ENCODE measurements at regions not wholly inside any gene's neighbourhood (a gene's known extent, or its start where the extent isn't known, plus 50 kb on each side); places are given as distances from the start of the nearest gene placed in this dataset.

DNA sequence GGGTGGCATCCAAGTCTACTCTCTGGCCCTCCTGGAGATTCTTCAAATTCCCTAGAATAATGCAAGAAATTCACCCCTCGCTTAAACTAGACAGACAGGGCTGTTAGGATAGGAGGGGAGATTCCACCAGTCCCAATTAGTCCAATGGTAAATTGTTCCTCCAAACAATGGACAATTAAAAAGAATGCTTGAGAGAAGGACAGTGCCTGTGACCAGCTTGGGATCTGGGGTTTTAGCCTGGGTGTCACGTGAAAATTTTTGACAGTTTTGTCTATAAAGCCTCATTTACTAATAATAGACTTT, 177.7 kb upstream of the RAB4A start:
- no peak for DNase-seq (ENCODE audit: low read depth)

- DNase-seq (ENCODE audit: low read depth) = no peak
Measured at GRCh38 chr1:229093609-229094336, 177.1 kb upstream of the RAB4A start.

DNA sequence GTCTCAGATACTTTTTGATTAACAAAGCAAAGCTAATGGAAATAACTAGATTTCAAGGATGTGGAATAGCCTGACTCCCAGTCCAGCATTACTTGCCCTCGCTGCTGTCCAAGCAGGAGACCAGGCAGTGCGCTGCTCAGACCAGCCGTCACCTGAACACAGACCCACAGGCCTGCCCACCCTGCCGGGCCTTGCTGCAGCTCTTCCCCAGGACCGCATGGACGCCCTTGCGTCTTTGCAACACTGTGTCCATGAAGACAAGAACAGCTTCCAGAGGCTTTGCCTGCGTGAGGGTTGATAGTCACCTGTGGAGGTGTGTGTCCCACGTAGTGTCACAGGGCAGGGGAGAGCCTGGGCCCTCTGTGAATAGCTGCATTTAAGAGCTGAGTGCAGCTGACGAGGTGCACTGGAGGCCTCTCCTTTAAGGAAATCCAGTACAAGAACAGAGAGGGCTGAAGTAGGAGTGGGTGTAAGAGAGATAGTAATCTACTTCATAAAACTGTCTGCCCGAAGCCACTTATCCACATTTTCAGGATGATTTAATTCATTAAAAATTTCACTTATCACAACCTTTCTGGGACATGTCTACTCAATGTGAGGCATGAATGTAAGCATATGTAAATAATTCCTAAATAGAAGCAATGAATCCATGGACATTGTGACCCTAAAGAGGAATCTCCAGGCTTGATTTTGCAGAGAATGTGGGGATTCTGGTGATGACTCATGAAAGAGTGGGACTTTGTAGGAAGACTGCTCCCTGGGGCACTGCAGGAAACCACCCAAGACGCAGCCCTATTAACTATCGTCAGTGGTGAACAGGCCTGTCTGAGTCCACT, 176.2 kb upstream of the RAB4A start:
- no peak for DNase-seq (ENCODE audit: low read depth)

DNA sequence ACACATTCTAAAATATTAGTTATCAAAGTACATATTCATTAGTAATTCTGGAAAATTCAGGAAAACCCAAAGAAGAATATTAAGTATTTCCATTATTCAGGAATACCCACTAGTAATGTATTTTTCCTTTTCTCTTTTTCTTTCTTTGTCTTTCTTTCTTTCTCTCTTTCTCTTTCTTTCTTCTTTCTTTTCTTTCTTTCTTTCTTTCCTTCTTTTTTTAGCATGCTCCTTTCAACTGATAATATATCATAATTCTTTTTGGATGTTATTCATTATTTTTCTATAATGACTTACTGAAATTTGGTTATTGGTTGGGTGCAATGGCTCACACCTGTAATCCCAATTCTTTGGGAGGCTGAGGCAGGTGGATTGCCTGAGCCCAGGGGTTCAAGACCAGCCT, 175.6 kb upstream of the RAB4A start:
- DNase-seq (ENCODE audit: low read depth) = no peak

DNA sequence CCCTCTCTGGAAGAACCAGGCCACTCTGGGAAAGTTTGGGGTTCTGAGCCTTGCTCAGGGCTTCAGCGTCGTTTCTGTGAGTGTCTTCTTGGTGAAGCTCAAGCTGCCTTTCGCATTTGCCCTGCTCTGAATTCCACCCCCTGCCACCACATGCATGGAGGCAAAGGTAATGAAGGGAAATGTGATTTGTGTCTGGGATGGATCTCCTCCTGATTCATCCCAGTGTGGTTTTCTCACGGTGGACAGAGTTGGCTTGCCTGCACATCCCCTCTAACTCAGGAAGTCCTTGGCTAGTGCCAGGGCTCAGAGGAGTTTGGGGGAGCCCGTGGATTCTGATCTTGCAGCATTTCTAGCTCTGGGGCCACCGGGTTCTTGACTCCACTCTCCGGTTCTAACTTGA, 173.6 kb upstream of the RAB4A start:
- DNase-seq (ENCODE audit: low read depth) = no peak

DNA sequence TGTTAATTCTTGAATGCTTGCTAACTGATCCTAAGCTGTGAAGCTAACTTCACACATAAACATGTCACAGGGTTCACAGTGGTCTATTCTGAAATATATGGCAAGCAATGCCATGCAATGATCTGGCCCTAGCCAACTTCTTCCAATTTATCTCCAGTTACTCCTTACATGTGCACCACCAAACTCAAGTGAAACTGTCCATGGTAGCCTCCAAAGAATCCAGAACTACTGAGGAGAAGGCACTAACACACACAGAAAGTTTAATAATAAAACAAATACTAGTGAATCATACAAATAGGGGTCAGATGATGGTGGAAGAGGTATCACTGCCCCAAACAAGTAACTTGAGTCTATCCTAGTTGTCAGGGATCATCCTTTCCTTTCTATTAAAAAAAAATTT, 172.6 kb upstream of the RAB4A start:
- DNase-seq (ENCODE audit: low read depth) = no peak

DNA sequence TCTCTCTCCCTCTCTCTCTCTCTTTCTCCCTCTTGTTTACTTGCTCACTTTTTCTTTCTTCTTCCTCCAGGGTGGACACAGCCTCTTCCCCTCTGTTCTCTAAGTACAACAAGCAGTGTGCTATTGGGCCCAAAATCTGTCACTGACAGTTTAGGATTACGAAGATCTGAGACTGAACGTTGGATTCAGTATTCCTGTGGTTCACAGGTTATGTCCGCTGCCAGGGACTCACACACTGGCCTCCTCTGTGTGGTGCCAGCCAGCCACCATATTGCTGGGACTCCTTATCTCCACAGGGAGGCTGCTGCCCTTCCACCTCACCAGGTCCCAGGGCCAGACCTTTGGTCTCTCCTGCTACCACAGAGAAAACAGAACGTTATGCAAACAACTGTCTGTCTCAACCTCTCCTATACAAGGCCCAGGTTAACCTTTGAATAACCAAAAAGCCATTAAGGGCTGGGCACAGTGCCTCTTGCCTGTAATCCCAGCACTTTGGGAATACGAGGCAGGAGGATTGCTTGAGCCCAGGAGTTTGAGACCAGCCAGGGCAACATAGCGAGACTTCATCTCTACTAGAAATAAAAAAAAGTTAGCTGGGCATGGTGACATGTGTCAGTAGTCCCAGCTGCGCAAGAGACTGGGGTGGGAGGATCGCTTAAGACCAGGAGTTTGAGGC, 171.9 kb upstream of the RAB4A start:
- no peak for DNase-seq (ENCODE audit: low read depth)

DNA sequence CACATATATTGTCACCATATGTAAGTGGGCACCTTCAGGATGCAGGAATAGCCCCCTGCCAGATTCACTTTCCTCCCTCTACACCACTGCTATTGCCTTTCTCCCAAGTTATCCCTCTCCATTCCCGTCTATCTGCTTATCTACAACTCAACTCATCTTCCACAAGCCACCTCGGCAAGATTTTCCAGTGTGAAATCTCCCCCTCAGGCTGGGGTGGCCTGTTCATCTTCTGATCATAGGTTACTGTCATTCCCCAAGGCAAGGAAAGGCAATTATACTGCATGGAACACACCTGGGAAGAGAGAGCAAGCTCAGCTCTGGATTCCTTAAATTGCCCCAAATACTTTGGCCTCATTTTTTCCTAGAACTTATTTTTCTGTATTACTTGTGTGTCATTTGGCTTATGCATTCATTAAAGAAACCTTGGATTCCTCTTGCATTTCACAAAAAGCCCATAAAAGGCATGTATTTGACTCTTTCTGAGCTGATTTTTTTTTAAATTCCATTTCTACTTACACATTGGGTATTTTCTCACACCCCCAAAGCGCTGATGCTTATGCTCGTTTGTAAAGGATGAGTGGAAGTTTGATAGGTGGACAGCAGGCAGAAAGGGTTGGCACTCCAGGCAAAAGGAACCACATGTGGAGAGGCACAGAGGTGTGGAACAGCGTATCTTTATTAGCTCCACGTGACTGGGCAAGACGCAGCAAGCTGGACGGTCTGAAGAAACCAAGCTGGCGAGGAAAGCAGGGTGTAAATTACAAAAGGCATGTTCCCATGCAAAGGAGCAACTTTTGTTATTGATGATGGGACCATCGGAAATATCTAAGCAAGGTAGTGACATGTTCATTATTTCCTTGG, 169.7 kb upstream of the RAB4A start:
- DNase-seq (ENCODE audit: low read depth) = no peak

DNA sequence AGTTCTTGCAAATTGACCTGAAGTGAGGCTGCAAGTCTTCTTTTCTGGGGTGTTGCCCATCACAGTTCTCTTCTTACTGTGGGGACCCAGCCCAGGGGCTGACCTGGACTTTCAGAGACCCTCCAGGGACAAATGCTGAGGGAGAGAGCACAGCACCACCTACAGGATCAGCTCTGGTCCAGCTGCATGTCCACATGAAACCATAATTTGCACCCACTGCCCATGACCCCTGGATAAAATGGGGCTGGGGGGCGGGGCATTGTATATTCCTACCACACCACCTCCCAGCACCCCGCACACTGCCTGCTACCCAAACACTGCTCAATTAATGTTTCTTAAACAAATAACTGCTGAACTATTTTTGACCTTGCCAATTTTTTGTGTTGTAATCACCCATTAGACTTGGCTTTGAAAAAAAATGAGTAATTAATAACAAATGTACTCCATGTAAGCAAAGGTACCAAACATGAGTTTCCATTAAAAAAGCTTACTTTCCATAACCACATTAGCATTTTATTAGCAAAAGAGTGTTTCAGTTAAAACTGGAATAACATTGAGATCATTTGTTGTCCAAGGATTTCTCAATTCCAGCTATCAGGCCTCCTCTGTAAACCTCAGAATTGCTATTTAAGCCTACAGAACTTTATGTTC, 168.0 kb upstream of the RAB4A start:
- DNase-seq (ENCODE audit: low read depth) = no peak

DNA sequence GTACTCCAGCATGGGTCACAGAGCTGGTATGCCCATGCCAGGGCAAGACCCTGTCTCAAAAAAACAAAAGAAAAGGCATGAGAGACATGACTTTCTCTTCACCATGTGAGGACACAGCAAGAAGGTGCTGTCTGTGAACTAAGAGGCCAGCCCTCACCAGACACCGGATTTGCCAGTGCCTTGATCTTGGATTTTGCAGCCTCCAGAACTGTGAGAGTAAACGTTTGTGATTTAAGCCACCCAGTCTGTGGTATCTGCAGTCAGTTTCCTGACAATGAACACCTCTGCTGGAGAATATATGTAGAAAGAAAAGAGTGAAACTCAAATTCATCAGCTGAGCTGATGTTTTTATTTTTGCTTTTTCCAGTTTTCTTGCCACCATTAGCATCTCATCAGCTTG, 166.3 kb upstream of the RAB4A start:
- no peak for DNase-seq (ENCODE audit: low read depth)

DNA sequence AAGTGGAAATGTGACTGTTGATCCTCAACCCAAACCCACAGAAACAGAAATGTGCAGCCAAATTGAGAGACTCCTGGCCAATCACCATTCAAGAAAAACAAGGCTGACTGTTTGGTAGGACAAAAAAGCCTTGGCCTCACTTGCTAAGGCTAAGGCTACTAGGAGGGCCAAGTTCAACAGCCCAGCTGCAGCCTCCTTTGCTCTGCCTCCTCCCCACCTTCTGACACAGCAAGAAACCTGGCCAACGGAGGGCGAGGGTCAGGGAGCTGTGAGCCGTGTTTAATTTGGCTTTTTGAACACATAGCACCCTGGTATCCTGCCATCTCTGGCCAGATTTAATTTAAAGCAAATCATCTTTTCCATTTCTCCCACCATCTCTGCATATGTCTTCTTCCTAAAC, 165.8 kb upstream of the RAB4A start:
- DNase-seq (ENCODE audit: low read depth) = no peak

DNA sequence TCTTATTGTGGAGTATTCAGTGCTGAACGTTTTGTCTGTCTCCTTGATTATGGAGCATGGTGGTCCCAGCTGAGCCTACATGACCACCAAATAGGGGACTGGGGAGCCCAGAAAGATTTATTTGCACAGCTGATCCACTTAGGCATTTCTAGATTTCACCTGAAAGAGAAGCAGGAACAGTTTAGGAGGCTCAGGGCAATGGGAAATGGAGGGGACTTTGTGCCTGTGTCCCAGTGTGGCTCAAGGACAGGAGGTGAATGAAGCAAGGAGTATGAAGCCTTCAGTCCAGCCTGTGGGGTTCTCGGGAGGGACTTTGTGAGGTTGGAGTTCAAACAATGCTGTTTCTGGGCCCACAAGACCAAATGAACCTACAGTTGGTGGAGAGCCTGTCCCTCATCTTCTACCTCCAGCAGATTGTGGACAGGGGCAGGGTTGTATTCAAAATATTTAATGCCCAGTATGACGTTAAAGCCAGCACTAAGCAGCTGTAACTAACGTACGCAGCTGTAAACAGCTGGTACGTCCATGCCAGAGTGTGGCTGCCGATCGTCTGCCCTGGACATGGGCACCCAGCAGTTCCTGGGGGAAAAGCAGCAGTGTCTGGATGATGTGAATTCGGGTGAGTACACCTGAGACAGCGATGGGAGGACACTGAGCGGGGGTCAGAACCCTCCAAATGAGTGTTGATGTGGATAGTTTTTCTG, 164.9 kb upstream of the RAB4A start:
- DNase-seq (ENCODE audit: low read depth) = no peak

DNA sequence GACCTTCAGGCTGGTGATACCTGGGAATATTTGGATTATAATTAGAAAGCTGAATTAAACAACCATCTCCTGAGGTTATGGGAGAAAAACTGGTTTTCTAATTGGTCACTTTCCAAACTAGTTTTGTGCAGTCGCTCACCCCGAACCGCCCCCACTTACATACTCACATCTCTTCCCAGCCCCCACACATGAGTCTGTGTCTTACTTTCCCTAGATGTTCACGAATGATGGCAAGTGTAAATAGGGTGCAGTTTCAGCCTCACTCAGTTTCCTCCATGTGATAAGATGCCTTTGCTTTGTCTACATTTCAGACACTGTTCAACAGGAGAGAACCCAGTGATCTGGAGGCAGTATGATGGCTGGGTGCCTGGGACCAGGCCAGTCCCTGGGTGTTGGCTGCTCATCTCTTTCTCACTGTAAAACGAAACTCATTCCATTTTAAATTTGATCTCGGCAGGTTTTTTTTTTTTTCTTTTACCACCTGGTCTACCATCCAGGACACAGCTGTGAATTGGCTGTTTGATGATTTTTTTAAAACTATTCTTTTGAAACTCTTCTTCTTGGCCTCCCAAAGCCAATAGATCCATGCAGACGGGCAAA, 164.3 kb upstream of the RAB4A start:
- DNase-seq (ENCODE audit: low read depth) = no peak

- no peak for DNase-seq (ENCODE audit: low read depth)
Measured at GRCh38 chr1:229107304-229107815, 163.6 kb upstream of the RAB4A start.

DNA sequence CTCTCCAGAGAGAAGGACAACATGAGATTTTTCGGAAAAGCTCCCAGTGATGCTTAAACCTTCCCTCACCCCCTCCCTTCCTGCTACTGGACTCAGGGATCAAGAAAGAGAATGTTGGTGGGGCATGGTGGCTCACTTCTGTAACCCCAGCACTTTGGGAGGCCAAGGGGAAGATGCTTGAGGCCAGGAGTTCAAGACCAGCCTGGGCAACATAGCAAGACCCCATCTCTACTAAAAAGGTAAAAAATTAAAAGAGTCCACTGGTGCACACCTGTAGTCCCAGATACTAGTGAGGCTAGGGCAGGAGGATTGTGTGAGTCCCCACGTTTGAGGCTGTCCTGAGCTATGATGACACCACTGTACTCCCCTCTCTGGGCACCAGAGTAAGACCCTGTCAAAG, 162.9 kb upstream of the RAB4A start:
- no peak for DNase-seq (ENCODE audit: low read depth)

- no peak for DNase-seq (ENCODE audit: low read depth)
Measured at GRCh38 chr1:229108598-229109201, 162.2 kb upstream of the RAB4A start.

DNA sequence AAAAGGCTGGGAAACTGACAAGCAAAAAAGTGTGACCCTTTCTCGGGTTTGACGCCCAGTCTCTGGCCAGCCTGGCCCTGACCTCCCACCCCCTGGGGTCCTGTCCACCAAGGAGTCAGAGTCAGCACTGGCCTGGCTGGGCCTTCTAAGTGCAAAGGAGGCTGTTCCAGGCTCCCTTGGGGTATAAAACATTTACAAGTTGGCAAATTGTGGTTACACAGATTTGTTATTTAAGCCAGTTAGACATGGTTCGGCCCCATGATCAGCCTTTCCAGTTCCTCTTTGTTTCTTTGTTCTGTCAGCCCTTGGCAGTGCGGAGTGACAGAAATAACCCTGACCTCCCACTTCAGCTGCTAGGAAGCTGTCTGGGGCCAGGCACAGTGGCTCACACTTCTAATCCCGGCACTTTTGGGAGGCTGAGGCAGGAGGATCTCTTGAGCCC, 161.6 kb upstream of the RAB4A start:
- no peak for DNase-seq (ENCODE audit: low read depth)

DNA sequence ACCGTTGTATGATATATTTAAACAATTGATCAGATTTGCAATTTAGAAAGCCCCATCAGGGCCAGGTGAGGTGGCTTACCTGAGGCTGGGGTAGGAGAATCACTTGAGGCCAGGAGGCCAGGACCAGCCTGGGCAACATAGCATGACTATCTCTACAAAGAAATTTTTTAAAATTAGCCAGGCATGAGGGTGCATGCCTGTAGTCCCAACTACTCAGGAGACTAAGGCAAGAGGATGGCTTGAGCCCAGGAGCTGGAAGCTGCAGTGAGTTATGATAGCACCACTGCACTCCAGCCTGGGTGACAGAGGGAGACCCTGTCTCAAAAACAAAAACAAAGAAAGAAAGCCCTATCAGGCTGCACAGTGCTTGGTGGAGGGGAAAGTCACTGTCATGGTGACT, 159.9 kb upstream of the RAB4A start:
- no peak for DNase-seq (ENCODE audit: low read depth)

DNA sequence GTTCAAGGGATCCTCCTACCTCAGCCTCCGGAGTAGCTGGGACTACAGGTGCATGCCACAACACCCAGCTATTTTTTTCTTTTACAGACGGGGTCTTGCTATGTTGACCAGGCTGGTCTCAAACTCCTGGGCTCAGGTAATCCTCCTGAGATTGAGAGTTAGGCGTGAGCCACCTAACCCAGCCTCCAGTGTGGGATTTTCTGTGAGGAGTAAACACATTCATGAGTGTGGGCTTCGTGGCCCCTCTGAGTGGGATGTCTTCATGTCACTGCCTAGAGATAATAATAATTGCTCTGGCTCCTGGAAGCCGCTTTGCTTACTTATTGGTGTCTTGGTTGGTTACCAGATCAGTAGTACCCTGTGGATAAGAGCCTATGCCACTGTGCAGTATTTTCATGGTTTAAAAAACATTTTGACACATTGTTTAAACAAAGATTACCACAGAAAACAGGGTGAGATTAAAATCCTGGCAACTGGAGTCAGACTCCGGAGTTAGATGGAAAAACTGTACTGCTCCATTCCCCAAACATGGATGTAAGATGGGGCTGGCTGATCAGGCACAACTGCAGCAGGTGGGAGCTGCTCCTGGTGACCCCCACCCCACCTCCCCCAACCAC, 159.1 kb upstream of the RAB4A start:
- DNase-seq (ENCODE audit: low read depth) = no peak

All from T-helper 22 cell (primary cell).